DND-41 (cell line): ENCODE measurements at regions not wholly inside any gene's neighbourhood (a gene's known extent, or its start where the extent isn't known, plus 50 kb on each side); places are given as distances from the start of the nearest gene placed in this dataset.

Experiments used
- ATAC-seq: fragments of 200-7000 bp; cut with Tn5 transposase; 3 replicates; pipeline ENCODE4 v1.9.1; 2021; ENCODE audit warnings: low read depth; ENCODE audit not compliant: insufficient read depth
- DNase-seq: peaks from one replicate; pipeline ENCODE4 v3.0.0-alpha.2; 2020
- H2AFZ ChIP-seq: 2 replicates; pipeline ENCODE4 v1.6.0; 2012; ENCODE audit warnings: low read depth, low read length
- H3K27ac ChIP-seq: 2 replicates; pipeline ENCODE4 v1.5.1; 2012; ENCODE audit warnings: low read length, inconsistent platforms
- H3K27me3 ChIP-seq: fragments of 200-600 bp; sonication (generic); 2 replicates; pipeline ENCODE4 v1.6.0; 2012; ENCODE audit warnings: low read length, mild to moderate bottlenecking, inconsistent platforms; ENCODE audit not compliant: insufficient read depth, poor library complexity
- H3K36me3 ChIP-seq: 2 replicates; pipeline ENCODE4 v1.5.1; 2012; ENCODE audit warnings: low read length, inconsistent platforms; ENCODE audit not compliant: insufficient read depth
- H3K4me1 ChIP-seq: 2 replicates; pipeline ENCODE4 v1.5.1; 2012; ENCODE audit warnings: mild to moderate bottlenecking, low read length; ENCODE audit not compliant: insufficient read depth
- H3K4me2 ChIP-seq: 2 replicates; pipeline ENCODE4 v1.6.0; 2012; ENCODE audit warnings: mild to moderate bottlenecking, moderate library complexity, low read length, inconsistent platforms; ENCODE audit not compliant: insufficient read depth
- H3K4me3 ChIP-seq, 2 experiments: fragments of 200-600 bp in 1 of 2; shearing (Covaris generic) in 1 of 2; 2 replicates each; pipeline ENCODE4 v1.5.1; 2012 to 2016; ENCODE audit warnings: inconsistent platforms in 2 of 2, low read length in 2 of 2, mild to moderate bottlenecking in 2 of 2, low read depth in 1 of 2, moderate library complexity in 1 of 2
- H3K79me2 ChIP-seq: 2 replicates; pipeline ENCODE4 v1.6.0; 2012; ENCODE audit warnings: low read length, inconsistent platforms; ENCODE audit not compliant: insufficient read depth
- H3K9ac ChIP-seq: 2 replicates; pipeline ENCODE4 v1.6.0; 2012; ENCODE audit warnings: low read depth, mild to moderate bottlenecking, inconsistent platforms, low read length, moderate library complexity
- H3K9me3 ChIP-seq: 2 replicates; pipeline ENCODE4 v1.5.1; 2012; ENCODE audit warnings: low read length, moderate library complexity, mild to moderate bottlenecking, inconsistent platforms; ENCODE audit not compliant: insufficient read depth, severe bottlenecking
- H4K20me1 ChIP-seq: 2 replicates; pipeline ENCODE4 v1.6.0; 2012; ENCODE audit warnings: low read length; ENCODE audit not compliant: insufficient read depth
- EZH2 ChIP-seq: IDR thresholded peaks from 3 replicates; pipeline ENCODE4 v1.6.1; 2012; ENCODE audit warnings: borderline replicate concordance, low read depth, mild to moderate bottlenecking, moderate library complexity, low read length, inconsistent platforms; ENCODE audit not compliant: severe bottlenecking
- TF ChIP-seq, protein P1 (sequence below): IDR thresholded peaks from 2 replicates; pipeline ENCODE4 v1.5.1; 2012; ENCODE audit warnings: borderline replicate concordance, low read length, moderate library complexity, mild to moderate bottlenecking; ENCODE audit not compliant: poor library complexity, severe bottlenecking; ENCODE audit errors: extremely low read depth

DNA sequence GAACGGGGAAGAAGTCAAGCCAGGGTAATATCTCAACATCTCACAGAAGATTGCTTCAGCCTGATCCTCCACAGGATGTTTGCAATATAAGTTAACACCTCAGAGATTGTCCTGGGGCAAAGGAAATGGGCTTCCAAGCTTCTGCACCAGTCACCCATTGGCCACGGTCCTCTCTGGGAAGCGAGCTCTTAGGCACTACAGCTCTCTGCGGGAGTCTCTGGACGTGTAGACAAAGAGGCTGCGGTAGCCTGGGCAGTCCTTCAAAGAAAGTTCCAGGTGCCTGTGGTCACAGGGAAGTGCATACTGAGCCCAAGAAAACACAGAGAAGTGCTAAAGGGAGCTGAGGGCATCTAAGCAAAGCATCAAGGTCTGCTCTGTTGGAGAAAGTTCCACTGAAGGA lies 805.7 kb downstream of the DIAPH3 start:
- H3K4me2 ChIP-seq = no peak overlapping the region
- ATAC-seq (no peak), DNase-seq (no peak)
- no peaks in the 10 kb centered on the region for H3K36me3 ChIP-seq
- no peak for TF ChIP-seq EZH2
- TF ChIP-seq, protein P1, sequence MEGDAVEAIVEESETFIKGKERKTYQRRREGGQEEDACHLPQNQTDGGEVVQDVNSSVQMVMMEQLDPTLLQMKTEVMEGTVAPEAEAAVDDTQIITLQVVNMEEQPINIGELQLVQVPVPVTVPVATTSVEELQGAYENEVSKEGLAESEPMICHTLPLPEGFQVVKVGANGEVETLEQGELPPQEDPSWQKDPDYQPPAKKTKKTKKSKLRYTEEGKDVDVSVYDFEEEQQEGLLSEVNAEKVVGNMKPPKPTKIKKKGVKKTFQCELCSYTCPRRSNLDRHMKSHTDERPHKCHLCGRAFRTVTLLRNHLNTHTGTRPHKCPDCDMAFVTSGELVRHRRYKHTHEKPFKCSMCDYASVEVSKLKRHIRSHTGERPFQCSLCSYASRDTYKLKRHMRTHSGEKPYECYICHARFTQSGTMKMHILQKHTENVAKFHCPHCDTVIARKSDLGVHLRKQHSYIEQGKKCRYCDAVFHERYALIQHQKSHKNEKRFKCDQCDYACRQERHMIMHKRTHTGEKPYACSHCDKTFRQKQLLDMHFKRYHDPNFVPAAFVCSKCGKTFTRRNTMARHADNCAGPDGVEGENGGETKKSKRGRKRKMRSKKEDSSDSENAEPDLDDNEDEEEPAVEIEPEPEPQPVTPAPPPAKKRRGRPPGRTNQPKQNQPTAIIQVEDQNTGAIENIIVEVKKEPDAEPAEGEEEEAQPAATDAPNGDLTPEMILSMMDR = no peak
- no peak overlapping the region for H3K4me3 ChIP-seq
- H3K27ac ChIP-seq = no peak overlapping the region
- H3K27me3 ChIP-seq = no peaks in the 10 kb centered on the region
- no peaks in the 10 kb centered on the region for H3K9me3 ChIP-seq
- H3K4me1 ChIP-seq = peaks cover 5% of the 10 kb centered on the region; the same call in 1 of the 2 replicates
- H3K9ac ChIP-seq = no peak overlapping the region
- H2AFZ ChIP-seq = no peak overlapping the region
- H3K79me2 ChIP-seq = no peaks in the 10 kb centered on the region
- no peaks in the 10 kb centered on the region for H4K20me1 ChIP-seq

DNA sequence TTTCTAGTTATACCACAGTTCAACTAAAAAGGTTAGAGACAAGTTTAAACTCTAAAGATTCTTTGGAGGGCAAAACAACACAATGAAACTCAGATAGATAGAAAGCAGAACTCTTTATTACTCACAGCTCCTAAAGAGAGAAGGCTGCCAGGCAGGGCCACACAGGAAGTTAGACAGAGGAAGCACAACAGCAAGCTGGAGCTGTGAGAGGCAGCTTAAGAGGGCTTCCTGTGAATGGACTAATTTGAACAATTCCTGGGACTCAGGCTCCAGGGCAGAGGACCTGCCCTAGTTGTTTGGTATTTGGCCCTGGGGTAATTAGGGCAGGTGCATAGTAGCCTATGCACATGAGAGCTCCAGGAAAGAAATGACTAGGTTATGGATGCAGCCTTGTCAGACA lies 803.6 kb downstream of the DIAPH3 start:
- Histone ChIP-seq H3K9me3 (no peaks in the 10 kb centered on the region), H3K4me3 (no peak overlapping the region), H3K79me2 (no peaks in the 10 kb centered on the region), H3K27me3 (no peaks in the 10 kb centered on the region), H3K36me3 (no peaks in the 10 kb centered on the region), H3K4me1 (peaks cover 5% of the 10 kb centered on the region; the same call in 1 of the 2 replicates), H3K27ac (no peak overlapping the region), H3K9ac (no peak overlapping the region), H4K20me1 (no peaks in the 10 kb centered on the region), H2AFZ (no peak overlapping the region; the same call in 1 of the 2 replicates), H3K4me2 (no peak overlapping the region)
- ATAC-seq (peak; percentile 50; the same call in 1 of the 3 replicates), DNase-seq (peak; percentile 6)
- TF ChIP-seq, protein P1 = no peak
- TF ChIP-seq EZH2 = no peak

DNA sequence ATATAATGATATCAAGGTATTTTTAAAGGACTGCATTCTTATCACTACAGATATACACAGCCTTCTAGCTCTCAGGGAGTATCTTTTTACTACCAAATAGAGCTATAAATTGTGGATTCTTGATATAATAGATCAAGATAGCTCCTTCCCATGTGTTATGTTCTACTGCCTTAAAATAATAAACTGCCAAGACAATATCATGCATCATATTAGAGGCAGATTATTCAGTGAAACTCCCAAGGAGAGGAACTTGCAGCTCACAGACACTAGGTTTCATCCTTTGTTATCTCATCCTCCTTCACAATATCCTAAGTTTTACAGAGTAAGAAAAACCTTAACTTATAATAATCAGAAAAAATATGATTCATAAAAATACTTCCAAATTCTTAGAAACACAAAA lies 802.8 kb downstream of the DIAPH3 start:
- no peak overlapping the region for H2AFZ ChIP-seq
- no peak overlapping the region for H3K4me3 ChIP-seq
- H4K20me1 ChIP-seq = no peaks in the 10 kb centered on the region
- H3K9me3 ChIP-seq = no peaks in the 10 kb centered on the region
- TF ChIP-seq, protein P1 = no peak
- TF ChIP-seq EZH2 = no peak
- H3K9ac ChIP-seq = no peak overlapping the region
- H3K36me3 ChIP-seq = no peaks in the 10 kb centered on the region
- no peak overlapping the region for H3K4me2 ChIP-seq
- H3K27me3 ChIP-seq = no peaks in the 10 kb centered on the region
- ATAC-seq = no peak
- H3K4me1 ChIP-seq = peaks cover 5% of the 10 kb centered on the region; the same call in 1 of the 2 replicates
- H3K79me2 ChIP-seq = no peaks in the 10 kb centered on the region
- no peak overlapping the region for H3K27ac ChIP-seq
- no peak for DNase-seq

DNA sequence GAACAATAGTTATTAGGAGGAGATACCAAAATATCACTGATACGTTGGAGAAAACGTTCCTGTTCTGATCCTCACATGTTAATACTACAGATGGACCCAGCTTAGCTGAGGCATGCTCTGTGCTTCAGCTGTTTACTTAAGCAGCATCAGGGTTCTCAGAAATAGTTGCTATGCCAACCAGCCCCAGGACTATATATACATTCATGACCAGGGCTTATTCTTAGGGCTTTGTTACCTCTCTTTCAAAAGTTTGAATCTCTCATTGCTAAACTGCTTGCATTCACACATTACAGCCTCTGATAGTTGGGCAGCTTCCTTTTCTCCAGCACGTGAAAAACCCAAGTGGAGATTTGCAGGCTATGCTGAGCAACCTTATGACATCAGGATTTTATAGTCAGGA lies 800.4 kb downstream of the DIAPH3 start:
- no peaks in the 10 kb centered on the region for H4K20me1 ChIP-seq
- no peak for ATAC-seq
- no peak overlapping the region for H3K4me2 ChIP-seq
- H2AFZ ChIP-seq = no peak overlapping the region
- H3K4me1 ChIP-seq = no peaks in the 10 kb centered on the region
- no peak for DNase-seq
- H3K79me2 ChIP-seq = no peaks in the 10 kb centered on the region
- H3K9ac ChIP-seq = no peak overlapping the region
- H3K9me3 ChIP-seq = no peaks in the 10 kb centered on the region
- H3K27ac ChIP-seq = no peak overlapping the region
- no peaks in the 10 kb centered on the region for H3K27me3 ChIP-seq
- no peaks in the 10 kb centered on the region for H3K36me3 ChIP-seq
- no peak overlapping the region for H3K4me3 ChIP-seq
- TF ChIP-seq, protein P1 = no peak
- no peak for TF ChIP-seq EZH2
